ENCODE measurements at regions not wholly inside any gene's neighbourhood (a gene's known extent, or its start where the extent isn't known, plus 50 kb on each side); places are given as distances from the start of the nearest gene placed in this dataset.
"Not testable (repeated sequence)": the region's sequence is repeated elsewhere in the genome, so short reads cannot be mapped to it uniquely, and the experiment has no call there.

DNA sequence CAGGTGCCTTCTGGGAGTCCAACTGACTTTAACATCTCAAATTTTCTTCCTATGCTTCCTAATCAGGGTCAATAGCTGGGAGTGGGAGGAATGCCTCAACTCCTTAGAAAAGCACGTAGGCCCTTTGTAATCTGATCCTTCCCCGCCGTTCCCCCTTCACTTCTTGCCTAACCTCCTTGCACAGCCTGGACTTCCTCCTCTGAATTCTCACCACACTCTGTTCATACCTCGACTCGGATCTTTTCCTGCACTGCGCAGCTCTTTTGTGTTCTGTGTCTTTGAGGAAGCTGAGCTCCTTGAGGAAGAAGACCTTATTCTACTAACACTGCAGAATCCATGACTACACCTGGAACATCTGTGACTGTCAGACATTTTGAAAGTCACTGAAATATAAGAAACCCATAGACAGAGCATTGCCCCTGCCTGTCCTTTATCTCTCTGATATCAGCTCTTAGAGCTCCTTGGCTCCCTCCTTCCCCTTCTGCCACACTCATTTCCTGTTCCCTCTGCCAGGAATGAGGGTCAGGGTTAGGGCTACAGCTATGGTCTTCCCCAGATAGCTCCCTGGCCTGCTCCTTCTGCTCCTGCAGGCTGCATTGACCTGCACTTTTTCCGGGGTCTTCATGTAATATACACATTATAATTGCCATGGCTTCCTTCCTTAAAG lies 140.2 kb upstream of the LDB2 start:
- Mint-ChIP-seq H3K27me3 (no peaks in the 10 kb centered on the region), H3K27ac (no peak overlapping the region), H3K4me1 (no peaks in the 10 kb centered on the region), H3K9me3 (no peaks in the 10 kb centered on the region), H3K36me3 (no peaks in the 10 kb centered on the region), H3K4me3 (no peak overlapping the region)
- ATAC-seq, result no peak

DNA sequence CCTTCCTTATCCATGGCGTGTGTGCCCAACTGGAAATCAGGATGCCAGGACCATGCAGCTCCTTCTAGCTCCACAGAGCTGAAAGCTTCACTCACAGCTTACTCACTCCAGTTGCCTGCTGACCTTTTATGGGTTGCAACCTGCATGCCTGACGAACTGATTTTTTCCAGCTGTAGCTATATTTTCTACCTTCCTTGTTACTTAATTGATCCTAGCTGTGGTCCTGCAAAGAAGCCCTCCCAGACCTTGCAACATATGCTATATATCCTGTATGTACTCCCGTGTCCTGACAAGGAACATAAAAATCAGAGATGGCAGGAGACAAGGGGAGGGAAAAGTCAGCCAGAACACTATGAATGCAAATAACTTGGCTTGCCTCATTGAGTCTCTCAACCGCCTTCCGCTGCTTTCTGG lies 135.3 kb upstream of the LDB2 start:
- H3K36me3 Mint-ChIP-seq, result no peaks in the 10 kb centered on the region
- H3K4me3 Mint-ChIP-seq, result no peak overlapping the region

GRCh38 chr4:17033025-17033767 lies 134.8 kb upstream of the LDB2 start:
- H3K27me3 Mint-ChIP-seq, result no peaks in the 10 kb centered on the region
- H3K36me3 Mint-ChIP-seq, result no peaks in the 10 kb centered on the region
- H3K27ac Mint-ChIP-seq, result no peak overlapping the region
- ATAC-seq, result no peak
- no peaks in the 10 kb centered on the region for H3K4me1 Mint-ChIP-seq
- peaks cover 2% of the 10 kb centered on the region for H3K9me3 Mint-ChIP-seq
- no peak overlapping the region for H3K4me3 Mint-ChIP-seq

More for the DNA sequence above, 135.3 kb upstream of the LDB2 start:
- Mint-ChIP-seq H3K27me3 (no peaks in the 10 kb centered on the region), H3K4me1 (no peaks in the 10 kb centered on the region), H3K27ac (no peak overlapping the region), H3K9me3 (peaks cover 2% of the 10 kb centered on the region)
- ATAC-seq, result no peak

DNA sequence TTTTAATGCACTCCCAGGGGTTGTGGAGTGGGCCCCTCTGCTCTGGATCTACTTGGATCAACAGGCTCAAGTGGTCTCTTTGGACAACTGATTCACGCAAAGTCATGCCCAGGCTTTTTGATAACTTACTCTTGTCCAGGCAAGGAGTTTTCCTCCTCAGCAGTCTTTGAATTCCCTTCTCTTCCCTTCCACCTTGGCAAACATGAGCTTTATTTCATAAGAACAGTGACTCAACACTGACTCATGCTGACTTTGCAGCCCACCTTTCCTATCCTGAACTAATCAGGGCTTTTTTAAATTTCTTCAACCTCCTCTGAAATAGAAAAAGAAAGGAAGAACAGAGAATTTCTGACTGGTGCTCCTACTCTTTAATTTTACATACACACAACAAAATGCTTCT lies 132.1 kb upstream of the LDB2 start:
- Mint-ChIP-seq H3K27ac (no peak overlapping the region), H3K36me3 (no peaks in the 10 kb centered on the region), H3K9me3 (peaks cover 2% of the 10 kb centered on the region), H3K4me3 (no peak overlapping the region), H3K4me1 (no peaks in the 10 kb centered on the region), H3K27me3 (no peaks in the 10 kb centered on the region)
- ATAC-seq, result no peak

GRCh38 chr4:17029964-17030363 lies 131.5 kb upstream of the LDB2 start:
- no peak overlapping the region for H3K27ac Mint-ChIP-seq
- no peaks in the 10 kb centered on the region for H3K27me3 Mint-ChIP-seq
- ATAC-seq, result no peak
- no peak overlapping the region for H3K4me3 Mint-ChIP-seq
- H3K36me3 Mint-ChIP-seq, result no peaks in the 10 kb centered on the region
- no peaks in the 10 kb centered on the region for H3K4me1 Mint-ChIP-seq
- peaks cover 2% of the 10 kb centered on the region for H3K9me3 Mint-ChIP-seq

GRCh38 chr4:17029432-17029831 lies 131.0 kb upstream of the LDB2 start:
- no peaks in the 10 kb centered on the region for H3K27me3 Mint-ChIP-seq
- no peaks in the 10 kb centered on the region for H3K4me1 Mint-ChIP-seq
- H3K36me3 Mint-ChIP-seq, result no peaks in the 10 kb centered on the region
- H3K4me3 Mint-ChIP-seq, result no peak overlapping the region
- no peak for ATAC-seq
- no peak overlapping the region for H3K27ac Mint-ChIP-seq
- H3K9me3 Mint-ChIP-seq, result peaks cover 2% of the 10 kb centered on the region

DNA sequence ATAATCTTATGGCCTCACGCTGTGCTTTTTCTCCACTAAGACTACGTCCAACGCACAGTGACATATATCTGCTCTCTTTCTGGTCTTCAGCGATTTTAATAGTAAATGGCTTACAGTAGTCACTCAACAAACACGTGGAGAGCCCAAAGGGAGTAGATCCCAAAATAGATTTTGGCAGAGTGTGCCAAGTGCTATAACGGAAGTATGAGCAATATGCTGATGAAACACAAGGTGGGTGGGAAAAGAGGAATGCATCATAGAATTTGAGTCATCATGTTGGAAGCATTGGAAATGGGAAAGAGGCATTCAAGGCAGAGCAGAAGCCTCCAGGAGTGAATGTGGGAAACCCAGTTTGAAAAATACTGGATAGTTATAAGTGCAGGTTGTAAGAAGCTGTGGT lies 129.1 kb upstream of the LDB2 start:
- peaks cover 2% of the 10 kb centered on the region for H3K9me3 Mint-ChIP-seq
- H3K27me3 Mint-ChIP-seq, result no peaks in the 10 kb centered on the region
- no peaks in the 10 kb centered on the region for H3K36me3 Mint-ChIP-seq
- no peak overlapping the region for H3K27ac Mint-ChIP-seq
- H3K4me1 Mint-ChIP-seq, result no peaks in the 10 kb centered on the region
- no peak overlapping the region for H3K4me3 Mint-ChIP-seq
- no peak for ATAC-seq

- ATAC-seq, result no peak
- H3K36me3 Mint-ChIP-seq, result no peaks in the 10 kb centered on the region
- no peaks in the 10 kb centered on the region for H3K27me3 Mint-ChIP-seq
- H3K9me3 Mint-ChIP-seq, result no peaks in the 10 kb centered on the region
- no peaks in the 10 kb centered on the region for H3K4me1 Mint-ChIP-seq
- no peak overlapping the region for H3K27ac Mint-ChIP-seq
- no peak overlapping the region for H3K4me3 Mint-ChIP-seq
Measured at GRCh38 chr4:17024425-17024824, 126.0 kb upstream of the LDB2 start.

- Mint-ChIP-seq H3K36me3 (no peaks in the 10 kb centered on the region), H3K27me3 (no peaks in the 10 kb centered on the region), H3K27ac (no peak overlapping the region), H3K9me3 (no peaks in the 10 kb centered on the region), H3K4me3 (no peak overlapping the region), H3K4me1 (no peaks in the 10 kb centered on the region)
- no peak for ATAC-seq
Measured at GRCh38 chr4:17020901-17021300, 122.5 kb upstream of the LDB2 start.

DNA sequence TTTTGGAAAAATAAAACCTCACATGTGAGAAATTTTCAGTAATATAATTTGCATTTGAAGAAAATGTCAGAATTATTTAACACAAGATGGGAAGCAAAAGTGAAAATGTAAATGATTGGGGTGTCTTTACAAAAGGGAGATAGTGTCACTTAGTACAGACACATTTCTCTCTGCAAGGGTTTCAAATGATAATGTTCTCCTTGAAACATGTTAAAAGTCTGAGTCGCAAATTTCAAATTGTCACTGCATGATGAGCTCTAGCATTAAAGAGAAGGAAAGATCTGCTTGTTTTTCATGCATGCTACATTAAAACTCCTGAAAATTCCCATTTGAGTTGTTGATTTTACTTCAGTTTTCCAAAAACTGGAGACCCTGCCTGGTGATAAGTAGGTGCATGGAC lies 122.0 kb upstream of the LDB2 start:
- no peak overlapping the region for H3K4me3 Mint-ChIP-seq
- no peaks in the 10 kb centered on the region for H3K36me3 Mint-ChIP-seq
- no peaks in the 10 kb centered on the region for H3K4me1 Mint-ChIP-seq
- ATAC-seq, result no peak
- H3K27ac Mint-ChIP-seq, result no peak overlapping the region
- no peaks in the 10 kb centered on the region for H3K9me3 Mint-ChIP-seq
- H3K27me3 Mint-ChIP-seq, result no peaks in the 10 kb centered on the region

GRCh38 chr4:17018621-17019020 lies 120.2 kb upstream of the LDB2 start:
- not testable (repeated sequence) for H3K27me3 Mint-ChIP-seq, H3K27ac Mint-ChIP-seq, ATAC-seq, H3K4me3 Mint-ChIP-seq, H3K36me3 Mint-ChIP-seq, H3K4me1 Mint-ChIP-seq, H3K9me3 Mint-ChIP-seq

DNA sequence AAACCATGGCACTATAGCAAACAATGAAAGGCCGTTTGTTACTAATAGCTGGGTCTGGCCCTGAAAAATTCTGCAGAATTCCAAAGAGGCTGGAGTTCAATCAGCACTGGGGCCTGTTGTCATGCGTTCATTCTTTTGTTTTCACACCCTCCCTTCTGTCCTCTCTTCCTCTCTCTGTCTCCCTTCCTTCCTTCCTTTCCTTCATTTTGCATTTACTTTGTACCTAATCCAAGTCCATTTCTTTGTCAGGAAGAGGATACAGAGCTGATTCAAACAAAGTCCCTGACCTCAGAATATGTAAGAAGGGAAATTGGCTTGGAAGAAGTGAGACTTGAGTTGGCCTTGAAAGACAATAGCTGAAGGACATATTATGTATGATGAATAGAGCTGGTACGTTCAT lies 119.6 kb upstream of the LDB2 start:
- Mint-ChIP-seq H3K9me3 (no peaks in the 10 kb centered on the region), H3K27me3 (no peaks in the 10 kb centered on the region), H3K4me1 (no peaks in the 10 kb centered on the region), H3K36me3 (no peaks in the 10 kb centered on the region), H3K27ac (no peak overlapping the region), H3K4me3 (no peak overlapping the region)
- ATAC-seq, result no peak

DNA sequence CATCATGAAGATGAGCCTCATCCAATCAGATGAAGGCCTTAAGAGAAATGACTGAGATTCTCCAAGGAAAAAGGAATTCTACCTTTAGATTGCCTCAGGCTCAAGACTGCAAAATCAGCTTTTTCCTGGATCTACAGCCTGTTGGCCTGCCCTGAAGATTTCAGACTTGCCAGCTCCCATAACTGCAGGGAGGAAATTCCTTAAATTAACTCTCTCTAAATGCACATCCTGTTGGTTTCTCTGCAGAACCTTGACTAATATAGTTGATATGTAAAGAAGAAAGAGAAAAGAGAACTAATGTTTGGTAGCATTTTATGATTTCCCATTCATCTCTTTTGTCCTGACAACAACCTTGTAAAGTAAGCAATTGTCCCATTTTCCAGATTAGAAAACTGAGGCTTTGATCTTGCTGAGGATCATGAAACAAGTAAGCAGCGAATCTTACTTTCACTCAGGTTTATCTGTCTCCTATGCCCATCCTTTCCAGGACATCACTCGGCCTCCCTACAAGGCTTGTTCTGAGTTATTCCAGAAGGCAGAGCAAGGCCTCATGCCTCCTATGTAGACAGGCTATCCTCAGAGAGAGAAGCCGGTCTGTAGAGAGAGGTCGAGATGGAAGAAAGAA lies 115.0 kb upstream of the LDB2 start:
- Mint-ChIP-seq H3K27ac (no peak overlapping the region), H3K4me1 (no peaks in the 10 kb centered on the region), H3K27me3 (no peaks in the 10 kb centered on the region), H3K9me3 (no peaks in the 10 kb centered on the region), H3K4me3 (no peak overlapping the region), H3K36me3 (no peaks in the 10 kb centered on the region)
- ATAC-seq, result no peak

- no peak overlapping the region for H3K27ac Mint-ChIP-seq
- ATAC-seq, result no peak
- no peaks in the 10 kb centered on the region for H3K9me3 Mint-ChIP-seq
- no peaks in the 10 kb centered on the region for H3K4me1 Mint-ChIP-seq
- H3K4me3 Mint-ChIP-seq, result no peak overlapping the region
- no peaks in the 10 kb centered on the region for H3K36me3 Mint-ChIP-seq
- no peaks in the 10 kb centered on the region for H3K27me3 Mint-ChIP-seq
Measured at GRCh38 chr4:17012451-17012850, 114.0 kb upstream of the LDB2 start.

DNA sequence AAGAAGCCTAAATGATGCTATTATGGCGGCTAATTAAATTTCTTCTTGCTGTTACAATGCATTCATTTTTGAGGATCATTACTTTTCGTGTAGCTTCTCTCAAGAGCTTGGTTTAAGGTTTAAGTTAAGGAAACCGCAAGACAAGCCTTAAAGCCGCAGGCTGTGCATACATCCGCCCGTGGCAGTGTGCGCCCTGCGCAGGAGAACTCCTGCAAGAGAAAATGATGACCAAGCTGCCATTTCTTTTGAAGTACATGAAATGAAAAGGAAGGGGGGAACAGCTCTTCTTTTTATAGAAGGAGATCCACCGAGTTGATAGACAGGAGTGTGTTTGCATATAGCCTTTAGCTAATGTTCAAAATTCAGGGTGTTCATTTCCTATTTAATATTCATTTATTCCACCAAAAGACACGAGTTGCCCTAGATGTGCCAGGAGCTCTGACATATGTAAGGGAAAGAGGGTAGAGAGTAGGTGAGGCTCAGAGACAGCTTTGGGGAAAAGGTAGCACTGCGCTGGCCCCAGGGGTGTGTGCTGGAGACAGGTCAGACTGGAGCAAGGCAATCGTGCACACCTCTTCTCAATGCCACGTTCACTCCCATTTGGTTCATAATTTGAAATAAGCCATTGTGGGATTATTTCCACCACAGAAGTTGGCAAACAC lies 112.1 kb upstream of the LDB2 start:
- Mint-ChIP-seq H3K4me1 (no peaks in the 10 kb centered on the region), H3K27me3 (no peaks in the 10 kb centered on the region), H3K9me3 (no peaks in the 10 kb centered on the region), H3K4me3 (no peak overlapping the region), H3K27ac (no peak overlapping the region), H3K36me3 (no peaks in the 10 kb centered on the region)
- no peak for ATAC-seq
